ENCODE measurements at regions not wholly inside any gene's neighbourhood (a gene's known extent, or its start where the extent isn't known, plus 50 kb on each side); places are given as distances from the start of the nearest gene placed in this dataset.
"Not testable (repeated sequence)": the region's sequence is repeated elsewhere in the genome, so short reads cannot be mapped to it uniquely, and the experiment has no call there.

DNA sequence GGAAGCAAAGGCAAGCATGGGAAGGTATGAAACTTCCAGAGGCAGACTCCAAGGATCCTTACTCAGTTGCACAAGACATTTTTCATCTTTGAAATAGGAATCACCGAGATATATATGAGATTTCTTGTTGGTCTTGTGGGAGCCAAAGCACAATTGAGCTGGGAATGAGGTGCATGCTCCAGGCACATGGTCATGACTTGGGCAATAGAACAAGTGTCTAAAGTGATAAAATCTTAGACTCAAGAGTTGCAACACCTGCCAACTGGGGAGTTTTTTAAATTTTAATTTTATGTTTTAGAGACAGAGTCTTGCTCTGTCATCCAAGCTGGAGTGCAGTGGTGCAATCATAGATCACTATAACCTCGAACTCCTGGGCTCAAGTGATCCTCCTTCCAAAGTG is 169.5 kb upstream of the ADCY1 start:
- DNase-seq (ENCODE audit: low read depth in 2 of 2) = no peak

DNA sequence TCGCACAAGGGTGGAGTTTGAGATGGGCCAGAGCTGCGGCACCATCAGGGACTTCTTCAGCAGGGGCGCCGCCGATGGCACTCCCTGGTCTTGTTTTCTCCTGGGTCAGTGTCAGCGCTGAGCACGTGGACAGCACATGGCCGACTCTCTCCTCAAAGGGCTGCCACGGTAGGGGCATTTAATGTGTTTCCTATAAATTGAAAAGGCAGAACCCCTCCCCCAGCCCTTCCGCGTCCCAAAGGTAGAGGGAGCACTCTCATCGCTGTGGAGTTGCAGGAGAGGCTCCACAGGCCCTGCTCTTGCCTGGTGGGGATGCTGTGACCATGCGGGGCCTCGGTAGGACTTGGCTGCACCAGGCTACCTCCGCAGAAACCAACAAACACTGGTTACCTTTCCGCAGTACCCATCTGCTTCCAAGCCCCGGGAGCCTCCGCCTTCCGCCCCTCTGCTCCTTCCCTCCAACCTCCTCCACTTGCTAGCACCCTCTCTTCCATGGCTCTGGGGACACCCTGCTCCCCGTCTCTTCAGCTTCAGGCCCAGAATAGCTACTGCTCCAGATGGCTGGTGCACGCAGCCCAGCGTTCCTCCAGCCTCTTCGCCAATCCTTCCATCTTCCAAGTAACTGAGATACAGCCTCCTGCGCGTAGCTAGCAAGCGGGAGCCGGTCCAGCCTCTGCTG is 166.3 kb upstream of the ADCY1 start:
- no peak for DNase-seq (ENCODE audit: low read depth in 2 of 2)

- DNase-seq (ENCODE audit: low read depth in 2 of 2) = no peak
Observed at GRCh38 chr7:45408409-45408737, 165.8 kb upstream of the ADCY1 start.

GRCh38 chr7:45410893-45411292 is 163.3 kb upstream of the ADCY1 start:
- no peak for DNase-seq (ENCODE audit: low read depth in 2 of 2)

DNA sequence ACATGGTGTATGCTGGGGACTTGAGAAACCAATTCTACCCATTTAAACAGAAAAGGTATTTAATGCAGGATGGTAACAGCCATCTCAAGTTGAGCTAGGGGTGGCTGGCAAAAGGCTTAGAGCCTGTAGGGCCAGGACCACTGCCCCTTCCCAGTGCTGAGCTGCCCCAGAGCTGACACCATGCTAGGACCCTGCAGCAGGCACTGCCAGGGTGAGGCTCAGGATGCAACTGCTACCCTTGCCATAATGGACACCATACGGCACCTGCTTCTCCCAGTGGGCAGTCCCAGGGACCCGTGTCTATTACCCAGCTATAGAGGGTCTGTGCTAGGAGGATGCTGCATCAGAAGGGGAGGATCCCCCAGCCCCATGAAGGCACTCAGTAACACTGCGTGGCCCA is 160.7 kb upstream of the ADCY1 start:
- DNase-seq (ENCODE audit: low read depth in 2 of 2) = no peak

GRCh38 chr7:45414226-45414625 is 159.9 kb upstream of the ADCY1 start:
- no peak for DNase-seq (ENCODE audit: low read depth in 2 of 2)

GRCh38 chr7:45415265-45415664 is 158.9 kb upstream of the ADCY1 start:
- DNase-seq (ENCODE audit: low read depth in 2 of 2) = no peak

DNA sequence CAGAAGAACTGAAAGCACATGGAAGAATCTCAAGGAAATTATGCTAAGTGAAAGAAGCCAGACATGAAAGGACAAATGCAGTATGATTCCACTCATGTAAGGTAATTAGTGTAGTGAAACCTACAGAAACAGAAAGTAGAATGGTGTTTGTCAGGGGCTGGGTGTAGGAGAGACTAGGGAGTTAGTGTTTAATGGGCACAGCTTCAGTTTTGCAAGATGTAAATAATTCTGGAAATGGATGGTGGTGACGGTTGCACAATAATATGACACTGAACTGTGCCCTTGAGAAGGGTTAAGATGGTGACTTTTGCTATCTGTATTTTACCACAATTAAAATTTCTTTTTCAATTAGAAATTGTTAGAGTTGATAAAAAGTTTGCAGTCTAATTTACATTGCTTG is 157.3 kb upstream of the ADCY1 start:
- no peak for DNase-seq (ENCODE audit: low read depth in 2 of 2)

DNA sequence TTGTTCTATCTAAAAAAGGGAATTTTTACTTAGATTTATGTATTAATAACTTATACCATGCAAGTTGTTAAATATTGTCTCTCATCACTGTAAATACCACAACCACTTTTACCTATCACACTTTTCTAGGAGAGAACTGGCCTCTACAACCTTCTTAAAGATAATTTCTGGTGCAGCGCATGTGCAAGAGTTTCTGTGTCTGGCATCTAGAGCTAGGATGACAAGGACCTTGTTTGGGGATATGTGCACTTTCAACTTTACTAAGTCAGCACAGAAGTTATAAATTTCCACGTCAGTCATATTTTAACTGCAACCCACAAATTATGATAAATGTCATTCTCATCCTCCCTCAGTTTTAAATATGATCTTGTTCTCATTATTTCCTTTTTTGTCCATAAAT is 156.9 kb upstream of the ADCY1 start:
- DNase-seq (ENCODE audit: low read depth in 2 of 2) = no peak

DNA sequence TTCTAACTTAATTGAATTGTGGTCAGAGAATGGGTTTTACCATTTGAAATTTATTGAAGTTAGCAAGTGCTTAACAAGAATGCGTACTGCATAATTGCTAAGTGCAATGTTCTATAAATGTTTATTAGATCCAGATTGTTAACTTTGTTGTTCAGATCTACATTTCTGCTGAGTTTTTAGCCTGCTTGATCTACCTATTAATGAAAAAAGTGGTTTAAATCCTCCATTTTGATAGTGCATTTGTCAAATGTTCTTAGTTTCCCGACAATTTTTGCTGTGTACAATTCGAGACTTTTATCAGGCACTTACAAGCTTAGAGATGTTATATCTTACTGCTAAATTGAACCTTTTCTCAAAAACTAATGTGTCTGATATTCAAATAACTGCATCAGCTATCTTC is 156.4 kb upstream of the ADCY1 start:
- no peak for DNase-seq (ENCODE audit: low read depth in 2 of 2)

DNA sequence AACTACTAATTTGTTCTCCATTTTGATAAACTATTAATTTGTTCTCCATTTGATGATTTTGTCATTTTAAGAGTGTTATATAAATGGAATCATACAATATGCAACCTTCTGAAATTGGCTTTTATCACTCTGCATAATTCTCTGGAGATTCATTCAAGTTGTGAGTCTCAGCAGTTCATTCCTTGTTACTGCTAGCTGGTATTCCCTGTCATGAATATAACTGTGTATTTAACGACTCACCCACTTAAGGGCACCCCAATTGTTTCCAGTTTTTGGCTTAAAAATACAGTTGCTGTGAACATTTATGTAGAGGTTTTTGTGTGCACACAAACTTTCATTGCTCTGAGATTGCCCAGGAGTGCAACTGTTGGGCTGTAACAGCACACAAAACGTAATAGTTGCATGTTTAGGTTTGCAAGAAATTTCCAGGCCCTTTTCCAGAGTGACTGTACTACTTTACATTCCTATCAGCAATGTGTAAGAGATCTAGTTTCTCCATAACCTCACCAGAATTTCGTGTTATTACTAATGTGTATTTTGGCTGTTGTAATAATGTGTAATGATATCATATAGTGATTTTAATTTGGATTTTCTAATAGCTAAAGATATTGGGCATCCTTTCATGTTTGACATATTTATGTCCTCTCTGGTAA is 153.2 kb upstream of the ADCY1 start:
- no peak for DNase-seq (ENCODE audit: low read depth in 2 of 2)

DNA sequence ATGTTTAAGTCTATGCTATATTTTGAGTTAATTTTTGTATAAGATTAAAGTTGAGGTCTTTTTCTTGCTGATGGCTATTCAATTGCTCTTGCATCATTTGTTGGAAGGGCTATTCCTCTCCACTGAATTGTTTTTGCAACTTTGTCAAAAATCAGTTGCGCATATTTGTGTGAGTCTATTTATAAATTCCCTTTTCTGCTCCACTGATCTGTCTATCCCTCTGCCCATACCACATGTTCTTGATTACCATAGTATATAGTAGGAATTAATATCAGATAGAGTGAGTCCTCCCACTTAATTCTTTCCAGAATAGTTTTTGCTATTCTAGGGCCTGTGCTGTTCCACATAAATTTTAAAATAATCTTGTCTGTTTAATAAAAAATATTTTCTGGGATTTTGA is 152.4 kb upstream of the ADCY1 start:
- no peak for DNase-seq (ENCODE audit: low read depth in 2 of 2)

DNA sequence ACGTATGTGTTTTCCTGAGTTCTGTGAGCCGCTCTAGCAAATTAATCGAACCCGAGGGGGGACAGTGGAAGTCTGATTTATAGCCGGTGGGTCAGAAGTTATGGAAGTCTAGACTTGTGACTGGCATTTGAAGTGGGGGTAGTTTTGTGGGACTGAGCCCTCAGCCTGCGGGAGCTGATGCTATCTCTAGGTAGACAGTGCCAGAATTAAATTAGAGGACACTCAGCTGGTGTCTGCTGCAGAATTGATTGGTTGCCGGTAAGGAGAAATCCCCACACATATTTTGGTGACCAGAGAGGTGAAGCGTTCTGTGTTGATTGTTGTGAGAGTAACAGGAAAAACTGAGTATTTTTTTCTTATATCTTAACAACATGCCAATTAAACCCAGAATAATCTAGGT is 143.8 kb upstream of the ADCY1 start:
- DNase-seq (ENCODE audit: low read depth in 2 of 2) = no peak

DNA sequence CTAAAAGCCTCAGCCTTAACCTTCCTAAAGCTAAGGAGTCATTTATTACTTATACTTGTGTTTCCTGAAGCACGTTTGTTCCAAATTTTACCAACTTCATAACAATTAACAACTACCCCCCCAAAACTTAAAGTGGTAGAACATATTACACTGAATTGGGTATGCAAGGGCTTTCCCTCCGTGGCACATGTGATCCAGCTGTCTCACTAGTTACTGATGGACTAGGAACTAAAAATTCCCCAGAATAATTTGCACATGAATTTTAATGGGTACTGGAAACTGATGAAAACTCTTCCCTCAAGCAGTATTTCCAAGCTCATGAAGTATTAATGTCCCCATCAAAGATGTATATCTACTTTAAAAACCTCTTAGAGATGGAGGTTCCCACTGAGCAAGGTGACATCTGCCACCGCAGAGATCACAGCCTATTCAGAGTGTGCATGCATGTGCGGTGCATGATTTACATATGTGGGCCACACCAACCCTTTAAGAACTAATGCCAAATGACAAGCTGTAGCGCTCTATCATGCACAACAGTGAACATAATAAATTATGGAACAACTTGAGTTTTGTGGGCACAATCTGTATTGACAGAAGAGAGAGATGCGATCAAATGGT is 139.9 kb upstream of the ADCY1 start:
- no peak for DNase-seq (ENCODE audit: low read depth in 2 of 2)

DNA sequence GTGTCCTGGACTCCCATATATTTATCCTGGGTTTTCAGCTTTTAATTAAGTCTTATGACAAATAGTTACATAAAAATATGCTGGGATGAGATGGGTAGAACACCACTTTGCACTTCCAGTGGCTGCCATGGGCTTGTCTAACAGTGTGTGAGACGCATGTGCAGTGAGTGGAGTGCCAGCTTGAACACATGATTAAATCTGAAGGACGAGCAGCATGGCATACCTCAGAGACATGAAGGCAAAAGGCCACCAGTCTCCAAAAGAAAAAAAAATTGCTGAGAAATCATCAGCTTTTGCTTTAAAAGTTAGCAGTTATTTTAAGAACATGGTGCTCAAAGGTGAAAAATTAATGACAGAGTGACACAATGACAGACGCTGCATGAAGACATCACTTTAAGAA is 139.0 kb upstream of the ADCY1 start:
- no peak for DNase-seq (ENCODE audit: low read depth in 2 of 2)

DNA sequence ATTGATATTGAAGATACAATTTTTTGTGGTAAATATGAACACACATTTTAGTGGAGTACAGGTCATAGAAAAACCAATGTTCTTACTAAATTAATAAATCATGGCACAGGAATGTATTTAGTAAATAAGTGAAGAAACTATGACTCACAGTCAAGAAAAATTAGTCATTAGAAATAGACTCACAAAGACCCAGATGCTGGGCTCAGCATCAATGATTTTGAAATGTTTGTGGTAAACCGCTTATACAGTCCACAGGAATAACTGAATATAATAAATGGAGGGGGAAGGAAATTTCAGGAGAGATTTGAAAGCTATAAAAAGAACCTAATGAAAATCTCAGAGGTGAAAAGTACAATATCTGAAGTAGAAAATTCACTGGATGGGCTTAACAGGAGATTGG is 138.3 kb upstream of the ADCY1 start:
- no peak for DNase-seq (ENCODE audit: low read depth in 2 of 2)

GRCh38 chr7:45440776-45441175 is 133.4 kb upstream of the ADCY1 start:
- DNase-seq (ENCODE audit: low read depth in 2 of 2) = not testable (repeated sequence)

DNA sequence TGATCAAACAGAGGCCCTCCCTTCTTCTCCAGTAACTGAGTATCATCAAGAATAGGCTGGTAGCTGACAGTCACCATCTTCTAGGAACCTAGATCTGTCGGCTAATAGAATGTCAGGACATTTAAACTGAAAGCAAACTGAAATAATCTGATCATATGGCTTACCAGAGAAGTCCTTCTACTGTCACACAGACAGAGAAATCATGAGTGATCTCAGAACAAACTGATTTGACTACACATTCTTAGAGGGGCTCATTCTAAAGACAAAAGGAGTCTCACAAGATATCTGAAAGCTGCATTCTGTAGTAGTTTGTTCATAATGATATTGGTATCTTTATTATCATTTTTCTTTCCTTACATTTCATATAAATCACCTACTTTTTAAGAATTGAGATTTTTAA is 130.9 kb upstream of the ADCY1 start:
- DNase-seq (ENCODE audit: low read depth in 2 of 2) = no peak

GRCh38 chr7:45446195-45446944 is 127.8 kb upstream of the ADCY1 start:
- no peak for DNase-seq (ENCODE audit: low read depth in 2 of 2)

GRCh38 chr7:45447296-45447695 is 126.9 kb upstream of the ADCY1 start:
- no peak for DNase-seq (ENCODE audit: low read depth in 2 of 2)

DNA sequence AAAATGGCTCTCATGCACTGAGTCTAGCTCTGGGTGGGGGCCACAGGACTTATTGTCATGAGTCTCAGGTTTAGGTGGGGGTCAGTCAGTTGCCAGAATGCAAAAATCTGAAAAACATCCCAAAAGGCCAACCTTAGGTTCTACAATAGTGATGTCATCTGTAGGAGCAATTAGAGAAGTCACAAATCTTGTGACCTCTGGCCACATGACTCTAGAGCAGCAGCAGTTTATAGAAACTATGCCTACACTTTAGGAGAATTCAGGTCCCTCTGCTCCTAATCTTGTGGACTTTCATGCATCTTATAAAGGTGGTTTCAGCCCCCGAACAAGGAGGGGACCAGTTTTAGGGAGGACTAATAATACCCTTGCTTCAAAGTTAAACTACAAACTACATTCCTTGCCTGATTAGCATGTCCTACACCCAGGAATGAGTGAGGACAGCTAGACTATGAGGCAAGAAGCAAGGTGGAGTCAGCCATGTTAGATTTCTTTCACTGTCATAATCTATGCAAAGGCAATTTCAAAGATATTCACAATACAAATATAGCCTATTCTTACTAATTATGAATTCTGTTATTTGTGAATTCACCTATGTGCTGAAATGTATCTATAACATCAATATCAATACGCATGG is 123.5 kb upstream of the ADCY1 start:
- DNase-seq (ENCODE audit: low read depth in 2 of 2) = no peak

DNA sequence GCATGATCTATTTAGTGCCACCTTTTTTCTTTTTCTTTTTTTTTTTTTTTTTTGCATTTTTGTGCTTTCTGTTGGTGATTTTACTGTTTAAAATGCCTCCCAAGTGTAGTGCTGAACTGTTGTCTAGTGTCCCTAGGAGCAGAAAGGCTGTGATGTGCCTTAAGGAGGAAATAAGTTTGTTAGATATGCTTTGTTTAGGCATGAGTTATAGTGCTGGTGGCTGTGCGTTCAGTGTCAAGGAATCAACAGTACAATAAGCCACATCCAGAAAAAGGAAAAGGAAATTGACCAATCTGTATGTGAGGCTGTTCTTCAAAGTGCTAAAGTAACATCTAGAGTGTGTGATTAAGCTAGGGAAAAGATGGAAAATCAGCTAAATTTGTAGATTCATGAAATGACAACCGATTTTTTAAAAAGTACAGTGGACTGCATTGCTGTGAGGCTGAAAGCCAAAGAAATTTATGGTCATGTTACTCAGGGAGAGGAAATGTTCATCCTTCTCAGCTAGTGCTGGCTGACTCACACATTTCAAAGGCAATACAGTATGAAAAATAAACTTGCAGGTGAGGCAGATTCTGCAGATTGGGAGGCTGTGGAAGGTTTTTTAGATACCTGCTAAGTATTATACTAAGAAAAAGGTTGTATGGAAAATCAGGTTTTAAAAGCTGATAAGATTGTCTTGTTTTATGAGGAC is 122.7 kb upstream of the ADCY1 start:
- DNase-seq (ENCODE audit: low read depth in 2 of 2) = no peak
